Left lung (tissue), 4 donors: ENCODE measurements at regions not wholly inside any gene's neighbourhood (a gene's known extent, or its start where the extent isn't known, plus 50 kb on each side); places are given as distances from the start of the nearest gene placed in this dataset.

Experiments
- ATAC-seq: fragments of 200-7000 bp; cut with Tn5 transposase; one replicate; pipeline ENCODE4 v1.9.1; 2020; ENCODE audit warnings: moderate library complexity
- DNase-seq, 4 donors: peaks; one replicate each; pipeline ENCODE4 v3.0.0-alpha.2; 2013 to 2020
- H3K27ac ChIP-seq, 2 donors: fragments of 200-600 bp; sonication (generic) in 1 of 2; one replicate each; pipeline versions ENCODE4 v1.5.0 to v1.8.0; 2020 to 2021
- H3K27me3 ChIP-seq, 2 donors: fragments of 200-600 bp; sonication (generic) in 1 of 2; one replicate each; pipeline versions ENCODE4 v1.5.0 to v1.8.0; 2020 to 2021
- H3K36me3 ChIP-seq, 2 donors: fragments of 200-600 bp; sonication (generic) in 1 of 2; one replicate each; pipeline versions ENCODE4 v1.5.0 to v1.8.0; 2020 to 2021
- H3K4me1 ChIP-seq, 2 donors: fragments of 200-600 bp; one replicate each; pipeline ENCODE4 v1.8.0; 2021
- H3K4me3 ChIP-seq, 2 donors: fragments of 200-600 bp; sonication (generic) in 1 of 2; one replicate each; pipeline versions ENCODE4 v1.5.0 to v1.8.0; 2020 to 2021; ENCODE audit warnings: mild to moderate bottlenecking in 1 of 2
- H3K9me3 ChIP-seq, 2 donors: fragments of 200-600 bp; sonication (generic) in 1 of 2; one replicate each; pipeline versions ENCODE4 v1.5.0 to v1.8.0; 2020 to 2021
- CTCF ChIP-seq, 2 donors: fragments of 200-600 bp; sonication (generic) in 1 of 2; IDR thresholded peaks; one replicate each; pipeline versions ENCODE4 v1.5.0 to v1.8.0; 2021; ENCODE audit warnings: antibody characterized with exemption in 2 of 2
- intact Hi-C, 2 donors: fragments of 100-400 bp; cut with DNase I; formaldehyde crosslinking; loops; one replicate each; pipeline versions ENCODE4 v1.11.2 to v1.14.2; 2022
- donor health status: DM: no; HTN: yes; CAD: no.
- donor health status: DM: no; HTN: no; CAD: no.

- DNase-seq = no peak
- no peaks in the 10 kb centered on the region for H3K4me1 ChIP-seq
- H3K9me3 ChIP-seq = no peaks in the 10 kb centered on the region
- no peak for ATAC-seq
- H3K27ac ChIP-seq = no peak overlapping the region
- TF ChIP-seq CTCF (IDR thresholded peaks at IDR 0.05) = no peak
- no peaks in the 10 kb centered on the region for H3K27me3 ChIP-seq
- H3K4me3 ChIP-seq = no peak overlapping the region
- intact Hi-C loops = no loop called here
- H3K36me3 ChIP-seq = no peaks in the 10 kb centered on the region
Observed at GRCh38 chr5:118565335-118565971, 422.9 kb downstream of the DTWD2 start.

GRCh38 chr5:118561971-118562370, 426.4 kb downstream of the DTWD2 start:
- no peak overlapping the region for H3K27ac ChIP-seq
- H3K27me3 ChIP-seq = no peaks in the 10 kb centered on the region
- ATAC-seq (no peak), DNase-seq (no peak)
- intact Hi-C loops = no loop called here
- no peaks in the 10 kb centered on the region for H3K36me3 ChIP-seq
- no peaks in the 10 kb centered on the region for H3K9me3 ChIP-seq
- TF ChIP-seq CTCF (IDR thresholded peaks at IDR 0.05) = no peak
- H3K4me3 ChIP-seq = no peak overlapping the region
- H3K4me1 ChIP-seq = no peaks in the 10 kb centered on the region

GRCh38 chr5:118561235-118561634, 427.1 kb downstream of the DTWD2 start:
- ATAC-seq (no peak), DNase-seq (no peak)
- Histone ChIP-seq H3K36me3 (no peaks in the 10 kb centered on the region), H3K27ac (no peak overlapping the region), H3K4me3 (no peak overlapping the region), H3K9me3 (no peaks in the 10 kb centered on the region), H3K4me1 (no peaks in the 10 kb centered on the region), H3K27me3 (no peaks in the 10 kb centered on the region)
- TF ChIP-seq CTCF (IDR thresholded peaks at IDR 0.05) = no peak
- intact Hi-C loops = no loop called here

- TF ChIP-seq CTCF (IDR thresholded peaks at IDR 0.05) = no peak
- Histone ChIP-seq H3K27ac (no peak overlapping the region), H3K4me3 (no peak overlapping the region), H3K4me1 (no peaks in the 10 kb centered on the region), H3K9me3 (no peaks in the 10 kb centered on the region), H3K27me3 (no peaks in the 10 kb centered on the region), H3K36me3 (no peaks in the 10 kb centered on the region)
- intact Hi-C loops = no loop called here
- no peak for DNase-seq
- ATAC-seq = no peak
Observed at GRCh38 chr5:118558871-118559270, 429.5 kb downstream of the DTWD2 start.

GRCh38 chr5:118557251-118557661, 431.1 kb downstream of the DTWD2 start:
- intact Hi-C loops = no loop called here
- Histone ChIP-seq H3K9me3 (no peaks in the 10 kb centered on the region), H3K27ac (no peak overlapping the region), H3K36me3 (no peaks in the 10 kb centered on the region), H3K4me3 (no peak overlapping the region), H3K27me3 (no peaks in the 10 kb centered on the region), H3K4me1 (no peaks in the 10 kb centered on the region)
- ATAC-seq = peak; percentile 47
- no peak for TF ChIP-seq CTCF (IDR thresholded peaks at IDR 0.05)
- peak in 2 of 4 donors; percentile 63 to 73 for DNase-seq
